NCI-H1930 (cell line): ENCODE measurements at regions not wholly inside any gene's neighbourhood (a gene's known extent, or its start where the extent isn't known, plus 50 kb on each side); places are given as distances from the start of the nearest gene placed in this dataset.
"Not testable (repeated sequence)": the region's sequence is repeated elsewhere in the genome, so short reads cannot be mapped to it uniquely, and the experiment has no call there.

Experiments used
- DNase-seq, 2 experiments: peaks; one replicate each; lab custom pipeline; 2025; lab: John Stamatoyannopoulos, UW

DNA sequence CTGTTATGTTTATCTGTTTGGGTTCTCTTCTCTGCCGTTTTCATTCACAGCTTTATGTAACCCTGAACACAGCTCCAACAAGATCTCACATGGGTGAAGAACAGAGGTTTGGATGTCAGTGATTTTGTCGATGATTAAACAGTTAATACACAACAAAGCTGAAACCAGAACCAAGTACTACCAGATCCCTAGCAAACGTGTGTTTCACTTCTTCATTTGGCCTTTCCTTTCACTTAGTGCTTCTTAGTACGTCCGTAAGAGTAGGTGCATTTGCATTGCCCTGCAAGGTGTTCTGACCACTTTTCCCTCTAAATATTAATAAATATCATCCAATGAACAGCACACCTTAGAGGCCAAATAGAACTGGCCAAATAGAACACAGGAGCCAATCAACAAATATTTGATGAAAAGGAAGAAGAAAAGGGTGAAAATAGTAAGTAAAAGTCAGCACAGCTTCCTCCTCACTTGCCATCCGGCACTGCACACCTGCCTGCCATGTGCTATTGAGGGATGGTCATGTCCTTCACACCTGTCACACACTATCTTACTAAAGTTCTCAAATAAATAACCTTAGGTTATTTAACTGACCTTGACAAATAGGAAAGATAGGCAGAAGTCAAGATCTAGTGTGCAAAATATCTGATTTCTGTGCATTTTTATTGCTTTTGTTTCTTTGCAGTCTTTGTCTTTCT lies 252.6 kb upstream of the ANKRD30A start:
- DNase-seq: no peak

DNA sequence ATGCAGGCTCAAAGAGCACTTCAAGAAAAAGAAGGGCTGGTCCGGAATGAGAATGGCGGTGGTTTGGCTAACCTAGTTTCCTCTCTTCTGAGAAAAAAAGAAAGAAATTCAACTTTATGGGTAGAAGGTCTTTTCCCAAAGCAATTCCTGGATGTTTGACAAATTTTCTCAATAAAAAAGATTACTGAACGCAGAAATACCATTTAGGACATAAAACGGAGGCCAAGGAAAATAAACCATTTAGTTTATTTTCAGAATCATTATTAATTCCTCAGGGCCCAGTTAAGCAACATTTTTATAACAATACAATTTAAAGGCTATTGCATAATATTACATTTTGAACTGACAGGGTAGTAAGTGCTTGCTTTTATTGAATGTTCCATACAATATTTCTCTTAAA lies 284.6 kb upstream of the ANKRD30A start:
- DNase-seq: no peak

DNA sequence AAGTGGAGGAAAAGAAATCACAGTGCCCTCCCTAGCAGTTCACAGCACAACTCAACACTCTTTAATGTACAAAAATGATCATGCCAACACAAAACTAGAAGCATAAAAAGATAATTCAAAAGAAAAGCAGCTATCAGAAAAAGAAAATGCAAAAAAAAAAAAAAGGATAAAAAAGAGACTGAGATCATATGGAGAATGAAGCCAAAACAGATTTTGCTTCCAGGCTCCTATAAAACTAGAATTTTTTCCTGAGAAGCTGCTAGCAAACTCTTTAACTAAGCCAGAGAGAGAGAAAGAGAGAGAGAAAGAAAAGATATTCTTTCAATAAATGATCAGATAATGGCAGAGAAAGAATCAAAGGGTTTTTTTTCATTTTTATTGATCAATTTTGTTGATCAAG lies 288.0 kb upstream of the ANKRD30A start:
- no peak for DNase-seq

DNA sequence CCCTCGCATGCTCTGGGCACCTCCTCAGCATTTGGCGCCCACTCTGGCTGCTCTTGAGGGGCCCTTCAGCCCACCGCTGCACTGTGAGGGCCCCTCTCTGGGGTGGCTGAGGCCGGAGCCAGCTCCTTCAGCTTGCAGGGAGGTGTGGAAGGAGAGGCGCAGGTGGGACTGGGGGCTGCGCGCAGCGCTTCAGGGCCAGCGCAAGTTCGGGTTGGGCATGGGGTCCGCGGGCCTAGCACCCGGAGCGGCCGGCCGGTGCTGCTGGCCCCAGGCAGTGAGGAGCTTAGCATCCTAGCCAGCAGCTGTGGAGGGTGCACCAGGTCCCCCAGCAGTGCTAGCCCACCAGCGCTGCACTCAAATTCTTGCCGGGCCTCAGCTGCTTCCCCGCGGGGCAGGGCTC lies 305.6 kb upstream of the ANKRD30A start:
- no peak for DNase-seq

DNA sequence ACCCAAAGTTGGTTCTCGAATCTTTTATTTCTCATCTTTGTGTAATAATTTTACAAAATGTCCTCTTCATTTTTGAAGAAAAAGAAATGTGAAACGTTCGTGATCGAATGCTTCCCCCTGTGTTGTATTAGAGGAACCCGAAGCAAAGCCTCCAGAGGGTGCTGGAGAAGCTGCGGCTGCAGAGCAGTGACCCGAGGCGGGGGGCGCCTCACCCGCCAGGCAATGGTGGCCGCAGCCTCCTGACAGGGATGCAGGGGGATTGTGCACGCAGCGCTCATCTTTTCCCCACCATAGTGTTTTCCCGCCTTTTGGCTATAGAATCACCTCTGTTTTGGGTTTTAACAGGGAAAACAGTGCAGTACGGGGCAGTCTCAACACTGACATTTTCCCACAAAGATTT lies 307.5 kb upstream of the ANKRD30A start:
- no peak for DNase-seq

DNA sequence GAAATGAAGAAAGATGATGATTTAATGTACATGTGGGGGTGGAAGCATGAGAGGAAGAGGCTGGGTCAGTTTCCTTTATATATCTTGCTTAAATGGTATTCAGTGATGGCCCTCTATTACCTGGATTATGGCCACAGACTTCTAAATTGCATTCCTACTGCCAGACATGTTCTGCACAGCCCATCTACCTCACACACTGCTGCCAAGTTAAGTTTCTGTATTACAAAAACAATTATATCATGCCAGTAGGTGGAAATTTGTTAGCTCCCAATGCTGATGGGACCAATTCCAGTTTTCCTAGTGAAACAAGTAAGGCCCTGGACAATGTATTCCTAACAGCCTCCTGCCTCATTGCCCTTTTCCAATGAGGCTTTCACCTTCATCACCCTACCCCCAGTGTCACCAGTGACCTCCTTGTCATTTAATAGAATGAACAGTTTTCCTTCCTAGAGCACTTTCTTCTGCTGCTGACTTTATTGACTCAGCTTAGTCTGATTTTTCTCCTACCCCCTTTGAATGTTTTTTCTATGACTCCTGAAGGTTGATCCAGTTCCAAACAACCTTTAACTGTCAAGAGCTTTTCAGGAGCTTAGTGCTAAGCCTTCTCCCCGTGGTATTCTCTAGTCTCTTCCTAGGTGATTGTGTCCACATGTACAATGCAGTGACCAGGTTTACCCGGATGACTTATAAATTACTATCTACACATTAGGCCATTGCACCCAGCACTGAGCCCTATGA lies 316.6 kb upstream of the ANKRD30A start:
- DNase-seq: no peak

DNA sequence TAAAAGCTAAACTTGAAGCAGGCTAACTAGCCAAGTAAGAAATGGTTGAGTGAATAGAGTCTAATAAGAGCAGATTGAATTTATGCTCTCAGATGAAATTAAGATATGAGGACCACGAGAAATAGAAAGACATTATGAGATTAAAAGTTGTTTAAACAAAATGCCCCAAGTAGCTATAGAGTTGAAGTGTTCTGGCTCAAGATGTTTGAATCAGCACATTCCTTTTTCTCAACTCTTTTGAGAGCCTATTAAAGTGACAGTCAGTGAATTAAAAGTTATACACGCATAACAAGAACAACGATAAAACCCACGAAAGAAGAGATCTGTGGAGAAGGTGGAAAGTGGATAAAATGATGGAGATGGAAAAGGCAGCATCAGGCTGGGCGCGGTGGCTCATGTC lies 322.2 kb upstream of the ANKRD30A start:
- no peak for DNase-seq

DNA sequence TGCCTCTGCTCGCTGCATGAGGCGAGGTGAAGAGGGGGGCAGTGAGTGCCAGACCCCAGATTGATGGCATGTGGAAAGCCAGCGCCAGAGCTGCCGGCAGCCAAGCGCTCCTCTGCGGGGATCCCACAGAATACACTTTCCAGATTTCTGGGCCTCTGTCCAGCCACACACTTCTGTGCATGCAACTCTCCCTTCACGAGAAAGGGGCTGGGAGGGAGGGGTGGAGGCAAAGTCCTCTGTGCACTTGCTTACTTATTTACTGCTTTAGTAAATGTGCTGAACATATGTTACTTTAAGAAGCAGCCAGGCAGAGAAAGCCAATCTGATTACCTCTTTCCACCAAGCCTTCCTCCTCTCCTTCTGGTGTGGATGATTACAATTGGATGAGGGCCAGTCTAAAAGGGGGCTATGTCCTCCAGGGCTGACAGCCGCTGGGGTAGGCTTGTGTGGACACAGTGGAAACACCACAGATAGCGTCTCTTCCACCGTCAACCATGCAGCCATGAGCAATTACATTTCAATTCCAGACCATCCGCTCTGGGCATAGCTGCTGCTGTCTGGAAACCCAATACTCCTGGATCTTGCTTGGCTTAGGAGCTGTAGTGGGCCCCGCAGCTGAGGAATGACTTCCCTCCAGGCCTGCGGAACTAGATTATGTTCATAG lies 322.8 kb upstream of the ANKRD30A start:
- DNase-seq: no peak

DNA sequence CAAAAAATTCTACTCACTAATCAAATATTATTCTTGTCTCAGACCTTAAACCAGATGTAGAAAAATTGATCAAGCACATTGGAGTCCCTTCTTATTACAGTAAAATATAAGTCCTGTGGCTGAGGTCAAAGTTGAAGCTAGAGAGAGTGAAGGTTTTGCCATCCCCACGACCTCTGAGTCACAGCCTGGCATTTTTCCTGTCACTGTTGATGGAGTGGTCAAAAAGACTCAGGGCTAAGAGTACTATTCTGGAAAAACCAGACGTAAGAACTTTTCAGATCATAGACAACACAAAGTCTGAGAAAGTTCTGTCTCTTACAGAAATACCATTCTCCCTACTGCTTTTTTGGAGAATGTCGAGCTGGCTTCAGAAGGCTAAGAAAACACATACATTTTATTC lies 323.7 kb upstream of the ANKRD30A start:
- DNase-seq: no peak

DNA sequence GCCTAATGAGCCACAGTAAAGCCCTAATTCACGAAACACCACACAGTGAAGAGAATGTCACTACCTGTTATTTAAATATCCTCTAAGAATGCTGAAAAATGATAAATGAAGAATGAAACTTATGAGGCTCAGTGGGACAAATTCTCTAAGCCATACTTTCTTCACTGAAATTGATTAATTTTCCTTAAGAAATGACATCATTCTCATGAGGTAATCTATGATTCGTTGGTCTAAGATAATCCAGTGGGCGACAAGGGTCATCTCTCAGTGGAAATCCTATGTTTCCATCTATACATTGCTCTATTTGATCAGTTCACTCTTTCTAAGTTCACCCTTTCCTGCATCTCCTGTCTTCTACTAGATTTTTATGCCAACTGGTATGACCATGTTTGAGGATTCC lies 330.4 kb upstream of the ANKRD30A start:
- DNase-seq: no peak

DNA sequence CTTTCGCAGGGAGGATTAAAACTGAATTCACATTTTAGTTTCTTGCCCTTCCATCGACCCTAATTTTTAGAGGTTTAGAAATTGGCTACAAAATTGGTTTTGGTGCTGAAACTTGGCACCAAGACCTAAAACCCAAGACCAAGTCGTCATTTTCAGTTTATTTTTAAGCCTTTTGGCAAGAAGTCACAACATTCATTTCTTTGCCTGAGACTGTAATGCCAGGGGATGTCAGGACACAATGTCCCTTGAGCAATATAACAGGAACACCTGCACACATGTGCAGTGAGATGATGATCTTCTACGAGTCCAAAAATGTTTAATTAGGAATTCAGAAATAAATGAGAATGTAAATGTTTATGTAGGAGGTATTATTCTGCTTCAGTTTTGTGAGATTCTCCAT lies 335.4 kb upstream of the ANKRD30A start:
- no peak for DNase-seq

DNA sequence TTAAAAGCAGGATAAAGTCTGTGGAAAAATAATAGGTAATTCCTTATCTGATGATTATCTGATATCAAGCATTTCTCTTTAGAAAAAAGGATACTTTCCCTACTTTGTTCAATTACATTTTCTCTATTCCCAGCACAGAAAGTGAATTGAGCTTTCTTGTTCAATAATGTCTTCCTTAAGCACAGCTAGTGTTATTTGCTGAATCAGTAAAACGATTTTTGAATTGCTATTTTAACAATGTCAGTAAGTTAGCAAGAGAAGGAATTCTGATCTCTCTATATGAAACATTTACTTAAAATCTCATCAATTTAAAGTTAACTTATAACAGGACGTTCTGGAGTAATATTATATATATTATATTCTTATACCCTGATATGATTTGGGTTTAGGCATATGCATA lies 337.2 kb upstream of the ANKRD30A start:
- no peak for DNase-seq

DNA sequence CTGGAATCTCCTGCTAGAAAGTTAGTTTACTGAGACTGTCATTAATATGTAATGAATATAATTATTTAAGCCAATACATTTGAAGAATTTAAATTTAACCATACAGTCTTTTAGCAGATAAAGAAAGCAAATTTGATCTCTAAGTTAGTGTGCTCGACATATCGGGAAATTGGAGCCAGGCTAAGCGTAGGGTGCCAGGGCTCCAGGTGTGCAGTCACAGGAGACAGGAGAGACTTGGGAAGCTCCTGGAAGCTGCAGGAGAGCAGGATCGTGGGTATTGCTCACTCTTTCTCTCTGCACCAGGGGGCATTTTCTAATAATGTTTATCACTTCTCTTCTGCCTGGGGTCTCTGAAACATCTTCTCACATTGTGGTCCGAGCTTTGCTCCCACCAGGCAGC lies 342.0 kb upstream of the ANKRD30A start:
- DNase-seq: no peak

DNA sequence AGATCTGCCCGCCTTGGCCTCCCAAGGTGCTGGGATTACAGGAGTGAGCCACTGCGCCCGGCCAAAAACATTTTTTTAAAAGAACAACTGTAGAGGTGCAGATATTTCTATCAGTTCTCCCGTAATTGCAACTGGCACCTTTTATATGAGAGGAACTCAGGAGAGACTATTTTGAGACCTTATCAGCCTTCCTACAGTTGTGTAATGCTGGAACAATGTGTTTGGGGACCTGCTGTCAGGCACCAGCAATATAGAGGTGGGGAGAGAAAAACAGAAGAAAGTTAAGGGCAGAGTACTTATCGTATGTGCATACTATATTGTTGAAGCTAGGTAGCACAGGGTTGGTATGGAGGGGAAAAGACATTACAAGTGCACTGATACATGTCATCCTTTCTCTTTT lies 343.8 kb upstream of the ANKRD30A start:
- no peak for DNase-seq

DNA sequence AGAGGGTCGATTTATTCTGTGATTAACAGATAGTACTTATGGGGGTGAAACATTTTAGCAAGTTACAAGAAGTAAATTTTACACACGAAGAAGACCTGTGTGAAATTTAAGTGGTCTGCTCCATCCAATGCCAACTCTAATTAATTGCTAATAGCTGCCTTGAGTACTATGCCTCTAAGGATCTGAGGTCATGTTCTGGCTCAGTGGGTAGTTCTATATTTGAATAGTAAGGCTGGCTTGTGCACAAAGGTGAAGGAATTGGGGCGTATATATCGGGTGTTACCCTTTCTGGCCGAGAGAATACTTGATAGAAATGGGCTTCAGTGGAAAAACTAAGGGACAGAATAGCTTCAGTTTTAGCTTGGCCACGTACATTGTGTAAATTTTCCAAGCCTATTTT lies 345.2 kb upstream of the ANKRD30A start:
- DNase-seq: no peak

DNA sequence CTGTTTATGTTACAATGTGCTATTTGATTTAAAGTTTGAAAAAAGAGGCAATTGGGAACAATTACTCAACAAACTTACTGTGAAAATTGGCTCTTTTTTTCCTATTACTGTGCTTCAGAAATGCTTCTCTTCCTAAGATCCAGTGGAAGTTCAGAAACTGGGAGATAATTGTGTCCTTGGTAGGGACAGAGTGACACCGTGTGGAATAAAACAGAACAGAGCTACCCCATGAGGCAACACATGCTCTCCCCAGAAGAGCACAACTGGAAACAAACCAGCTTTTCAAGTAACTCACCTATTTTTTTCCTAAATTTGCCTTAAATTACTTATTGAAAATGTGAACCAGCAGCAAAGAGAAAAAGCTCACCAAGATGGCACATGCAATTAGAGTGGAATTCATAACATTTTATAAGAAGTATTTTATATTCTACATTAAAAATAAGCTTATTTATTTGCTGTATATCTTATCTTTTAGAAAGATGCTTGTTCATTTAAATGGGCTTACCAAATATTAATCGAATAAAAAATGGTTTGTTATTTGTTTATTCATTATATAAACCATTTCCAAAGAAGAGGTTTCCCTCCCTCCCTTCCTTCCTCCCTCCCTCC lies 346.1 kb upstream of the ANKRD30A start:
- peak in 1 of 2 experiments; percentile 0 for DNase-seq

DNA sequence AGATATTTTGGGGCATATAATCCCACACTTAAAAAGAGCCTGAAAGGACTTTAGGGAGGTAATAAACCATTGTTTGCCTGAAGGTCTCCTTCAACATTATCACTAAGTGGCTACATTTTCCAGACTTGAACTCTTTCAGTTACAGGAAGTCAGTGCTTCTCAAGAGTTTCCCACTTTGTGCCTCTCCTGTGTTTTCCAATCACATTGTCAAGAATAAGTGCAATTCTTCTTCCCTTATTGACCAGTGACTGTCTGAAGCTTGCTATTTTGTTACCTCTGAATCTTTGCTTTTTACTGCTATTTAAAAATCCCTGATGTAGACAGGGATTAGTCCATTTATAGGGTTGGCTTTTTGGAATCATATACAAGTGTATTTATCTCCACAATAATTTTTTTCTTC lies 346.7 kb upstream of the ANKRD30A start:
- DNase-seq: no peak

DNA sequence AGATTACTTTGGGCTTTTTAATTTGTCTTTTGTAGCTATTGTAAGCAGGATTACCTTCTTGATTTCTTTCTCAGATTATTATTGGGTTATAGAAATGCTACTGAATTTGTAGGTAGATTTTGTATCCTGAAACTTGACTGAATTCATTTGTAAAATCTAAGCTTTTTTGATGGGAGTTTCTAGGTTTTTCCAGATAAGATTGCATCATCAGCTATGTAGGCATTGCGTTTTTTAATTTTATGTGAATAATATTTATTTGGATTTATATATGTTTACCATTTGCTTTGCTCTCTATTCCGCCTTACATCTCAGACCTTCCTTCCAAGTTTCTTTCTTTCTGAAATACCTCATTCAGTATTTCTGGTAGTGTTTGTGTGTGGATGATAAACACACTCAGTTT lies 351.7 kb upstream of the ANKRD30A start:
- DNase-seq: no peak

DNA sequence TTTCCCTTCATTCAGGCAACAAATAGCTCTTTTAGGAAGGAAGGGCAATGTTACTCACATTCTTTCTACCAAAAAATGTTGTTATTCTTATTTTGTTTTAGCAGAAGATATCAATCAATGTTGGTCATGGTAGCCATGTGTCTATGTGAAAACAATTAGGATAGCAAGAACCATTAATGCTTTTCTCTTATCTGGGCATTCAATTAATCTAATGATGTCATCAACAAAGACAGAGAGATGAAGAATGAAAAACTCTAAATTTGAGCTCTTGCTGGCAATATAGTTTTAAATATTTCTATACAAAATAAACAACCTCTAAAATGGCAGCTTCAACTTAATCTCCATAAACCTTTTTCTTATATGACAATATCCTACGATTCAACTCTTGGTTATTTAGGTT lies 353.7 kb upstream of the ANKRD30A start:
- no peak for DNase-seq

DNA sequence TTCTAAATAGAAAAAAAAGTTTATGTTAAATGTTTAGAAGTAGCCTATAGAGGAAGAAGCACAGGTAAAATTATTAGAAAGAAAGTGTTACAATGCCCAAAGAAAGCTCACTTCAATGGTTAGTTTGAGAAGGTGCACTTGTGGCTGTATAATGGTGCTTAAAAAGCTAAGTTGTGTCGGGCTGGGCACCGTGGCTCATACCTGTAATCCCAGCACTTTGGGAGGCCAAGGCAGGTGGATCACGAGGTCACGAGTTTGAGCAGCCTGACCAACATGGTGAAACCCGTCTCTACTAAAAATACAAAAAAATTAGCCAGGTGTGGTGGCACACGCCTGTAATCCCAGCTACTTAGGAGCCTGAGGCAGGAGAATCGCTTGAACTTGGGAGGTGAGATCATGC lies 355.7 kb upstream of the ANKRD30A start:
- DNase-seq: not testable (repeated sequence)

DNA sequence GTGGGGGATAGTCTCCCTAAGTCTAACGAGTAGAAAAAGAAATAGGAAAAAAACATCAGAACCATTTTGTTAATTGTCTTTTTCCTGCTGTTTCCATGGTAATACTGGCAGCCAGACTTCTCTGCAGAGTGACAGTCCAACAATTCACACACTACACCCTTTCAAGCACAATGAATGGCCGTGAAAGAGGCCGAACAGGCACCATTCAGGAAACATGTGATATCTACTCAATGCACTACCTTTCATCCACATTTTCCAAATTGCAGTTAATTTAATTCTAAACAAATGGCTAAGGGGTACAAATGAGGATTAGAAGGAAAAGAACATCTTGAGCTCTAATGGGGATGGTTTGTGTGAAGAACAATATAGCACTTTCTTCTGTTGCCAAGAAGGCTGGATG lies 358.5 kb upstream of the ANKRD30A start:
- DNase-seq: no peak

DNA sequence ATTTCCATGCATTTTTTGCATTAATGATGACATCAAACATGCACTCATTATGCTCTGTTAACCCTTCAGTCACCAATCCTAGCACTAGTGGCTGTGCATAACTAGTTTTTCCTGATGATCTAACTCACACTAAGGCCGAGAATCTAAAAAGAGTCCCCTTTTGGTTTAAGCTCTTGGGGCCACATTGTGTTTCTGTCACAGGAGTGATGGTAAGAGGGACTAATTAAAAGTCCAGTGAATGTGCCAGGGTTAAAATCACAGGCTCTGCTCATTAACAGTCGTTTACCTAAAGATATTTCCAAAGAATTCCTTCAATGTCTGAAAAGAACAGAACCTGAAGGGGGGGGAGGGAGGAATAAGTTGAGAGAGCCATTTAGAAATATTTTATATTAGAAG lies 359.0 kb upstream of the ANKRD30A start:
- DNase-seq: no peak
